Skin epidermis (tissue), 12 donors: ENCODE measurements at regions not wholly inside any gene's neighbourhood (a gene's known extent, or its start where the extent isn't known, plus 50 kb on each side); places are given as distances from the start of the nearest gene placed in this dataset.

Source experiments
- H3K27ac ChIP-seq, 21 experiments: fragments of 200-600 bp; sonication (generic) in 11 of 21; one replicate each; pipeline ENCODE4 v1.5.0; 2020; ENCODE audit warnings: mild to moderate bottlenecking in 3 of 21, inconsistent platforms in 2 of 21, moderate library complexity in 2 of 21
- H3K4me3 ChIP-seq, 7 experiments: fragments of 200-600 bp; sonication (generic) in 2 of 7; one replicate each; pipeline ENCODE4 v1.5.0; 2020; ENCODE audit warnings: inconsistent platforms in 2 of 7, mild to moderate bottlenecking in 2 of 7, moderate library complexity in 1 of 7

DNA sequence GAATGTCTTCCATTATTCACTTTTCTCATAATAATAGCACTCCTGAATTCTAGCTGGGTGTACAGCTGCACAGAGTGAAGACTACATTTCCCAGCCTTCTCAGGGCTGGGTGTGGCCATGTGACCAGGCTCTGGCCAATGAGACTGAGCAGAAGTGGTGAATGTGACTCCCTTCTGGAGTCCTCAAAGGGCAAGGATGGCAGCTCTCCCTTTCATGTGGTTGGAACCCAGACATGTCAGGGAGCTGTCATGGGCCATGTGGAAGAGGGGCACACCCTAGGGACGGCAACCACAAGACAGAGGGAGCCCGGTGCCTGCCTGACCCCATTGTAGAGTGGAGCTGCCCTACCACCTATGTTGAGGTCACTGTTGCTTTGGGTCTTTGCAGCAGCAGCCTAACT is 312.8 kb upstream of the SULF2 start:
- no peak overlapping the region for H3K27ac ChIP-seq
- no peak overlapping the region for H3K4me3 ChIP-seq

DNA sequence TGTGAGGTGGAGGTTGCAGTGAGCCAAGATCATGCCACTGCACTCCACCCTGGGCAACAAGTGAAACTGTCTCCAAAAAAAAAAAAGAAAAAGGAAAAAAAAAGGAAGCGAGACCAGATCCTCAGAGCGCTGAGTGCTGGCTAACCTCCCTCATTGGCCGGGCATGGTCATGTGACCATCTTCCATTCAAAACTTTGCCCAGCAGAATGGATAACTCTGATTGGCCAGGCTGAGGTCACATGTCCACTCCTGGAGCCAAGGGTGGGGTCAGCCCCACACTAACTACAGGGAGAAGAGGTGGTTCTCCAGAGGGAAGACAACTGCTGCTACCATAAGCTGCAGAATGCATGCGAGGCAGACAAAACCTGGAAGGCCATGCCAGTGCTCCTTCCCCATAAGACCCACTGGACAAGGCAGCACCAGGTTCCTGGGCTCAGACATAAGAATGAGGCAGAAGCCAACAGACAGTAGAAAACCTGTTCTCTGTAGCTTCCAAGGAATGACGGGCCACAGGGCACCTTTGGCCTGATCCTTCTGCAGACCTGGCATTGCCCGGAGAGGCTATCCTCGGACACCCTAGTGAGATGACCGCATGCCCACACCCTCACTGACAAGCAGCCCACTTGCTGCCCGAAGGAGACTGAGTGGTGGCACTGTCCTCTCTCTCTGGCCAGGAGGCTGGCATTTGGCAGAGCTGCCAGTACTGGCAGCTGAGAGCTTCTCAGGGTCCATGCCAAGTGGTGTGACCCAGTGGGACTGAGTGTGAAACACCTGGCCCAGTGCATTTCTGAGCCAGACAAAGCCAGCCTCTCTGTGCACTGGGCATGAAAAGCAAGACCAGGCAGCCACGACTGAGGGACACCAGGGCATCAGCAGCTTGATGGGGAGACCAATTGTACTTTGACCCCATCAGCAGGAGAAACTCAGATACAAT is 311.9 kb upstream of the SULF2 start:
- Histone ChIP-seq H3K4me3 (no peak overlapping the region), H3K27ac (no peak overlapping the region)

DNA sequence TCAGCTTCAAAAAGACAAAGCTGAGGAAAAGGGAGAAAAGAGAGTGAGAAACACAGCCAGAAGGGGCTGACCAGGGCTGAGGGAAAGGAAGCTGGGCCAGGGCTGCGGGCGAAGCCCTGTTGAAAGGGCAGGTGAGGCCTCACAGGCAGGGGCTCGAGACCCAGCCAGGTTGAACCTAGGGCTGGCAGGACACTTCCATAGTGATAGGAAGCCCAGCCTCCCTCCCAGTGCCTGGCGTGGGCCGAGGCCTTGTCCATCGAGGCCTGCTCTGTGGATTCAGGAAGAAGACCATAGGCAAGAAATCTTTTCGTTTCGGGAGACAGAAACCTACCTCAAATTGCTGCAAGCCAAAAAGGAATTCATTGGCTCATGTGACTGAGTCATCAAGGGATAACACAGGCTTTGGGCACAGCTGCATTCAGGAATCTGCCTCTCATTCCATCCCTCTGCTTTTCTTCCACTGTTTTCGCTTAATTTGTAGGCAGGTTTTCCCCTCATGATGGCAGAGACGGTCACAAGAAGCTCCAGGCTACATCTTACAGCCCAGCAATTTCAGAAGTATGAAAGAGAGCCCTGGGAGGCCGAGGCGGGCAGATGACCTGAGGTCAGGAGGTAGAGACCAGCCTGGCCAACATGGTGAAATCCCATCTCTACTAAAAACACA is 311.1 kb upstream of the SULF2 start:
- Histone ChIP-seq H3K4me3 (no peak overlapping the region), H3K27ac (no peak overlapping the region)

DNA sequence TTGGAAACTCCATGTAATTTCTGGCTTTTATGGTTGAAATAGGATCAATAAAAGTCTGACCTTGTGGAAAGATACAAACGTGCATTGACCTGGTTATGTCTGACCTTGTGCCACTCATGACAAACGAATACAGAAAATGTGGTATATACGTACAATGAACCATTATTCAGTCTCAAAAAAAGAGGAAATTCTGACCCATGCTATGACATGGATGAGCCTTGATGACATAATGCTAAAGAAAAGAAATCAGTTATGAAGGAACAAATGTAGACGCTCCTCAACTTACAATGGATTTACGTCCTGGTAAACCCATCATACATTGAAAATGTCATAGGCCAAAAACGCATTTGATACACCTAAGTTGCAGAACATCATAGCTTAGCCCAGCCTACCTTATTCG is 309.7 kb upstream of the SULF2 start:
- no peak overlapping the region for H3K4me3 ChIP-seq
- H3K27ac ChIP-seq, result no peak overlapping the region

DNA sequence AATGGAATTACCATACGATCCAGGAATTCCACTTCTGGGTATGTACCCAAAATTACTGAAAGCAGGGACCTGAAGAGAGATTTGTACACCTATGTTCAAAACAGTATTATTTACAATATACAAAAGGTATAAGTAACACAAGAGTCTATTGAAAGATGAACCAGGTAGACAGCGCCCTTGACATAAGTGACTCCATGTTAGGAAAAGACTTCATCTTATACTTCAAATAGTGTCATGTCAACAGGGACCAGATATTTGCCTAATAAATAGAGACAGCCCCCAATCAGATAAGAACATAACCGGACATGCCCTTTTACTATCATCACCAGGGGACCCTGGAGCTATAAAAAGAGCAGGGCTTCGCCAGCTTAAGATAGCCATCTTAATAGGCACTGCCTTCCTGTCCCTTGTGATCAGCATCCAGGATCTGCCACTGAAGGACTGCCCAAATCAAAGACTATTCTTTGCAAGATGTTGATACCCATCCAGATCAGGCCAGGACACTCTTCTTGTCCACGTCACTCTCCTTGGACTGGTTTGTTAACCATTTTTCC is 309.0 kb upstream of the SULF2 start:
- Histone ChIP-seq H3K27ac (no peak overlapping the region), H3K4me3 (no peak overlapping the region)

DNA sequence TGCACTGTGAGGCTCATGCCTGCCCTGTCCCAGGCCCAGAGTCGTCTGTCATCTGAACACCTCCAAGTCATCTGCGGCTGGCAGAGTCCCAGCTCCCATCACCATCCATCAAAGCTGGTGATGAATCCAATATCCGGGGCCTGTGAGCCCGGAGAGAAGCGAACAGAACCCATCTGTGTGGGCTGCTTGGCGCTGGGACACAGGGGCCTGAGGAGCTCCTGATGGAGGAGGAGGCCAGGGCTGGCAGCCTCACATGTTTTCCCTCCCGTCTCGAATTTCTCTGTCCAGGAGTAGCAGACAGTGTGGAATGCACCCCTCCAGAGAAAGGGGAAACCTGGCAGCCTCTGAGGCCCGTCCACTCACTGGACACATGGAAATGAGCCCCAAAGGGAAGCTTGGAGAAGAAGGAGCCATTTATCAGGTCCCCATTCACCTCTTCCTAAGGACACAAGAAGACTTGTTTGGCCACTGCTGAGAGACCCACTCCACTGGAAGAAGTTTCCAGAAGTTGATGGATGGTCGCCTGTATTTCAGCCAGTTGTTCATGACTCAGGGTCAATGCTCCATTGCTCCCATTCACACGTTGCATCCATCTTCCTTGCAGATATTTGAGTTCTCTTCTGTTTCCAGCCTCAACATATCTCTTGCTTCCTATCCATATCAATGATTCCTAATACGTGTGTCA is 307.5 kb upstream of the SULF2 start:
- H3K27ac ChIP-seq, result no peak overlapping the region
- H3K4me3 ChIP-seq, result no peak overlapping the region

DNA sequence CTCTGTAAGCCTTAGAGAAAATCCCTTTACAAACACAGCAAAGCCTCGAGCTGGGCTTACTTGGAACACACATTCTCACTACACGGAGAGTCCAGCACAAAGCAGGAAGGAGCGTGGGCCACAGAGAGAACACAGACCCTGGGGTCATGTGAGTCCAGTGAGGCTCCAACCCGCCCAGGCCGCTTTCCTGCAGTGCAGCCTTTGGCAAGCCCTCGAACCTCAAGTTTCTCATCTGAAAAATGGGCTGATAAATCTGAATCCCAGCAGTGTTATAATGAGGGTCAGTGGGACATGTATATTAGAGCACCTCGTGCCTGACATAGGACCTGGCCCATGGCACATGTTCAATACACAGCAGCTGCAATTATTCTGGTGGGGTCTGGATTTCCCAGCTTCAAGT is 305.5 kb upstream of the SULF2 start:
- Histone ChIP-seq H3K27ac (no peak overlapping the region), H3K4me3 (no peak overlapping the region)

DNA sequence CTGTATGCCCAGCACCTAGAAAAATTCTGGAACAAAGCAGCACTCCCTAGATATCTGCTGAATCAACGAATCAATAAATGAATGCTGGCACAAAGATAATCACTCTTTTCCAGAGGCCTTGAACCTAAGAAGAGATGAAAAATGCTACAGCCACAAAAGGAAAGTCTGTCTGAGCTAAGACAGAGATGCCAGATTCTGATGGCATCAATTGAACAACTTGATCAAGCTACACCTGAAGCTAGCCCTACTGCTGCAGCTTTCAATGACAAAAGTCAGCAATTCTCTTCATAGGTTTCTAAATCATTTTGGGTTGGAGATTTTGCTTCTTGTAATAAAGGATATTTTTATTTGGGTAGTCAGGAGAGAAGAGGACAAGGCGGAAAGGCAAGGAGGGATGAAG is 305.0 kb upstream of the SULF2 start:
- Histone ChIP-seq H3K27ac (no peak overlapping the region), H3K4me3 (no peak overlapping the region)

DNA sequence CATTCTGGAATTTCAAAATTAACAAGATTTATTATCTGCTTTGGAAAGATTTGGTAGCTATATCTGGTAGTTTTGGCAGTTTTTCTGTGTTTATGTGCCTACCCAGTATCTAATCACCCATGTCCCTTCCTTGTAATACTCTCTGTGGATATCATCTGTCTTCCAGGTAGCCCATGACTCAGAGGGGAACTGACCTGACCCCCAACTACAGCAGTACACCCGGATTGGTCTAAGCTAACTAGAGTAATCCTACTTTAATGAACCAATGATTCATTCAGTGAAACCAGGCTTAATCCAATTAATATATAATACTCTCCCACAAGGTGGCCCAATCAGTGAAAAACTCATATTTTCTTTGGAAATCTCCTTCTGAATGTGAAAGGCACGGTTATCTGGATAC is 295.3 kb upstream of the SULF2 start:
- H3K4me3 ChIP-seq, result no peak overlapping the region
- H3K27ac ChIP-seq, result no peak overlapping the region

DNA sequence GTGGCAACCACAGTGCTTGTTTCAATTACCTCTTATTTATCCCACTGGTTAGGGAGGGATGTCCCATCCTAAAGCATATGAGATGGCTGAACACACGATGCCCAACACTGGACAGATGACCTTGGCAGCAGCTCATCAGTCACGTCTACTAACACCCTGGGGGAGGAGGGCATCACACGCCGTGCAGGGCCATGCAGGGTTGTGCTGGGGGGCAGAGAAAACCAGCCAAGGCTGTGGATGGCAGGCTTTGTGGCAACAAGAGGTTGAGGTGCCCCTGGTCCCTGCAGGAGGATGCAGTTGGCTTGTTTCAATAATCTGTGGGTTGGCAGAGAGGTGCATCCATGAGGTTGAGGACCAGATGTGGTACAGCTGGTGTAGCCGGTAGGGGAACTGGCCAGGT is 293.7 kb upstream of the SULF2 start:
- H3K27ac ChIP-seq, result no peak overlapping the region
- H3K4me3 ChIP-seq, result no peak overlapping the region

DNA sequence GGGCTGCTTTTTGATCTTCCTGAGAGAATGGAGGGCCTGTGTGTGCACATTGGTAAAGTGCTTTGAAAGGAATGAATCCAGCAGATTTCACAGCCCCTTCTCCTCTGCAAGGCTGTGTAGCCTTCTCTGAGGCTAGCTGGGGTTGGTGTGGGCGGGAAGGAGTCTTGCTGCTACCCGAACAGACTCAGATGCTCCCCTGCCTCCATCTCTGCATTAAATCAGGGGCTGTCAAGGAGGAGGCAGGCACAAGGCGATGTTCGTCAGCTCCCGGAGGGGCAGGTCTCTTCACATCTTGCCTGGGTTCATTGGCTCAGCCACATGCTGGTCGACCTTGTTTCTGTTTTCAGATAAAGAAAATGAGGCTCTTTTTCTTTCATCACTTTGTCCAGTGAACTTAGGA is 291.5 kb upstream of the SULF2 start:
- Histone ChIP-seq H3K4me3 (no peak overlapping the region), H3K27ac (no peak overlapping the region)

DNA sequence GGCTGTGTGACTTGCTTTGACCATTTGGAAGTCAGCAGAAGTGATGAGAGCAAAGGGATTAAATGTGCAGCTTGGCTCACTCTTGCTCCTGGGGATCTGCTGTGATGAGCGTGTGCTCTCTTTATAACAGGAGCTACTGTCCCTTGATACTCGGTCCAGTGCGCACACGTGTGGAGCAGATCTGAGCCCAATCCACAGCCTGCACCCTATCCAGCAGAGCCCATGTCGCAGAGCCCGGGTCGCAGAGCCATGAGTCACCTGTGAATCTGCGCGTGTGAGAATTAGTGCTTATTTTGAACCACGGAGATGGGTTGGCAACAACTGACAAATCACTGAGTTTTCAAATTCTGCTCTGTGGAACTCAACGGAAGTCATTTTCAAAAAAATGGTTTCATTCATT is 291.0 kb upstream of the SULF2 start:
- Histone ChIP-seq H3K4me3 (no peak overlapping the region), H3K27ac (no peak overlapping the region)

DNA sequence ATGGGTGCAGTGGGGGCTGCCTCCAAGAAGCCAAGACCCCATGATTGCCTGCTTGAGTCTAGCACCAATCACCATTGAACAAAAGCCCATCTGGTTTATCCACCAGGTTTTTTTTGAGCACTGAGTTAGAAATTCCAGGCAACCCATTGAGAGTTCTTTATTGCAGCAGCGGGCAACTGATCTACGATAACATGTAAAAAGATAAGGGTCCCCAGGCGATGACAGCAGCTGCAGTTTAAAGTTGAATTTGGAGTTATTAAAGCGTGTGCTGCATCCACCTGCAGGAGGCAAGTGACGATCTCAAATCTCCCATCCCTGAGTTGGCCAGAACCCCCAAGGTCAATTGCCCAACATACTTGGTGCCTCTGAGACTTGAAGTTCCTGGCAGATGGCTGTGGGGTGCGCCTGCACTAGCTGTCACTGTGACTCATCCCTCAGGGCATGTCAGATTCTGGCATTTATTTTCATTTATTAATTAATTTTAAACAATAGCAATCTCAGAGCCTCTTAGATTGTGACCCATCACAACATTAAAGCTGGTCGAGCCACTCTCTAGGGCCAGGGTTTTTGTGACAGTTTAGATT is 290.4 kb upstream of the SULF2 start:
- Histone ChIP-seq H3K4me3 (no peak overlapping the region), H3K27ac (no peak overlapping the region)

DNA sequence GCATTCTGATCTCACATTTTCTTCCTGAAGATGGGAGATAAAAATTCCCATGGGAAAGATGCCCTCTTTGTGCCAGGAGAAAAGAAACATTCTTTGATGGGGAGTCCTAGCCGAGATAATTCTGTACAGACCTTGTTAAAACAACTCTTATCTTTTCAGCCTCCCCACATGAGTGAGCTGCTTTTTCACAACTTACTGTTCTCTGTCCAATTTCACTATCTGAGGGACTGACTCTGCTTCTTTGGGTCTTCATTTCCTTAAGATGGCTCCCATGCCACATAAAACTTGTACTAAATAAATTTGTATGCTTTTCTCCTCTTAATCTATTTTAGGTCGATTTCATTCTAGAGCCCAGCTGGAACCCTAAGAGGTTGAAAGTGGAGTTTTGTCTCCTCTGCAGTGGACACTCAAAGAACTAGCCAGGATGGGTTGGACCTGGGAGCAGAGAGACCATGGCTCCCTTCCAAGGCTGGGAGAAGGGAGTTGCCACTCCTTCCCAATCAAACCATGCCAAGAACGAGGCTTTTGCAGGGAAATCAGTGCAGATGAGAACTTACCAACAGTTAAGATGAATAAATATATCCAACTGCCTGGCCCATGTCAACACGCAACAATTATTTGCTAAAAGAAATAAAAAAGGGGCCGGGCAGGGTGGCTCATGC is 285.8 kb upstream of the SULF2 start:
- Histone ChIP-seq H3K27ac (no peak overlapping the region), H3K4me3 (no peak overlapping the region)

DNA sequence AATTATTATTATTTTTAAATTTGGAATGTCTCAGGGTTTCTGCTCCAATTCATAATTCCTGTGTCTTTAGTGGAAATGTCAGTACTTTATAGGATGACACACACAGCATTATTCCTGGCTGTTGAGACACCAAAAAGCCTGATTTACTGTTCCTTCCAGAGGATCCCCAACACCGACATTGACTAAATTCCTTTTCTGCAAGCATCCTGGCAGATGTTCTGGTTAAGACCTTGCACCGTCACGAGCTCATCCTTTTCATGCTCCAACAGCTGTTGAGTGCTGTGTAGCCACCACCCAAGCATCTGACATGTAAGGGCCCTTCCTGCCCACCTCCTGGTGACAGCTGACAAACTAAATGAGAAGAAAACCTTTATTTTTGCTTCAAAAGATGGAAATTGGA is 284.3 kb upstream of the SULF2 start:
- no peak overlapping the region for H3K27ac ChIP-seq
- H3K4me3 ChIP-seq, result no peak overlapping the region

DNA sequence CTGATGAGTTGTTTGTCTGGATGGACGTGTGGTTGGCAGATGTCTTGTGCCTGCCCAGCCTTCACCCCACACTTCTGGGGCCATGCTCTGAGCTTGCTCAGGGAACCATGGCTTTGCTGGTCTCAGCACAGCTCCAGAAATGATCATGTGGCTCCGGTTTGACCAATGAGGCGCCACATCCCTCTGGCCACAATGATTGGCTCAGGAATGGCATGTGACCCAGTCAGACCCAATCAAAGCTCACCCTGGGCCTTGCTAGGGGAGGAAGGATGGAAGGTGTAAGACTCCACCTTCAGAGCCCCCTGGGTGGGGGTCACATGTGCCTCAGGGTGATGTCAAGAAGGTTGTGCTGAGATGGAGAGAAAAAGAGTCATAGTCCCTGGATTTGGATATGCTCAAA is 281.6 kb upstream of the SULF2 start:
- H3K4me3 ChIP-seq, result no peak overlapping the region
- no peak overlapping the region for H3K27ac ChIP-seq

DNA sequence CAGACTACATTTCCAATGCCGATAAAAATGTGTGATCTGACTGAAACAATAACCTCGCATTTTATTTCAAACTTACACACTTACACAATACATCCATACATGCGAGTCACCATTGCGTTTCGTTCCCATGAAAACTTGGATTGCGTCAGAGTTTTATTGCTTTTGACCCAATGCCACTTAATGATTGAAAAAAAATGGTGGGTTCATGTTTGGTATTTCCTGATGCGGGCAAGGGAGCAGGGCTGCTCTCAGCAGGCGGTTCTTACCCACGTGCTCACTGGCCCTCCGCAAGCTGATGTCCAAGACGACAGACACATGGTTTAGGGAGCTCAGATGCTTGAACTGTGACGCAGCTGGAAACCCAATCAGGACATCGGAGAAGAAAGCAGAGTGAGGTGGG is 281.0 kb upstream of the SULF2 start:
- no peak overlapping the region for H3K27ac ChIP-seq
- no peak overlapping the region for H3K4me3 ChIP-seq

DNA sequence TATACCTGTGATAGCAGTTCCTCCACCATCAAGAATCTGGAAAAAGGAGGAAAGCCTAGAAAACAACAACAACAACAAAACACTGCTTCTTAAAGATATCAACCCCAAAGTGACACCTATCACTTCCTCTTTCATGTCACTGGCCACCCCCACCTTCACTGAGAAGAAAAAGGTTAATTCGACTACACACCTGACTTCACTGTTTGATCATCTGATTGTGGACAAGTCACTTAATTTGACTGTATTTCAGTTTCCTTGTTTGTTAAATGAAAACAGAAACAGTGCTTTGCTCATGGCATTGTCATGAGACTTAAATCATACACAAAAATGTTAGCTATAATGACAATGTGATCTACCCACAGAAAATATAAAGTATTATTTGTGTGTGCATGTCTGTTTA is 280.6 kb upstream of the SULF2 start:
- H3K27ac ChIP-seq, result no peak overlapping the region

DNA sequence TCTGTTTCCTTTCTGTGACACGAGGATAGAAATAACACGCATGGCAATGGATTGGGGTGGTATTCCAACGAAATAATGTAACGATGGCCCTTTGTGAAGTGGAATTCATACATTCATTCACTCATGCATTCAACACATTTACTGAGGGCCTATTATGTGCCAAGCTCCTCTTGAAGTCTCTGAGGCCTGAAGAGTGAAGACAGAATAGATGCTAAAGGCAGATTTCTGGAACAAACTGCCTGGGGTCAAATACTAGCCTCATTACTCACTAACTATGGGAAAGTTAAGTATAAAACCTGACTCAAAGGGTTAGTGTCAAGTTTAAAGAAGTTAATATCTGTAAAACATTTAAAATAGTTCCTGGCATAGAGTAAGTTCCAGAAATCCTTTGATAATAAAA is 279.6 kb upstream of the SULF2 start:
- no peak overlapping the region for H3K27ac ChIP-seq

More for the DNA sequence above, 280.6 kb upstream of the SULF2 start:
- H3K4me3 ChIP-seq, result no peak overlapping the region

More for the DNA sequence above, 279.6 kb upstream of the SULF2 start:
- no peak overlapping the region for H3K4me3 ChIP-seq
